GM23248 (cell line): ENCODE measurements at regions not wholly inside any gene's neighbourhood (a gene's known extent, or its start where the extent isn't known, plus 50 kb on each side); places are given as distances from the start of the nearest gene placed in this dataset.

ENCODE experiments used
- EZH2 ChIP-seq: fragments of 200-600 bp; sonication (generic); IDR thresholded peaks from 2 replicates; pipeline ENCODE4 v1.6.1; 2018; ENCODE audit warnings: antibody characterized with exemption, mild to moderate bottlenecking; ENCODE audit not compliant: insufficient read depth, poor library complexity, severe bottlenecking
- EZH2phosphoT487 ChIP-seq: fragments of 200-600 bp; sonication (generic); IDR thresholded peaks from 2 replicates; pipeline ENCODE4 v1.6.1; 2018; ENCODE audit warnings: antibody characterized with exemption, moderate library complexity, mild to moderate bottlenecking, low read depth; ENCODE audit not compliant: insufficient read depth

GRCh38 chr9:18361646-18362045, 112.3 kb upstream of the ADAMTSL1 start:
- TF ChIP-seq EZH2phosphoT487 (no peak), EZH2 (no peak)
